ENCODE measurements at regions not wholly inside any gene's neighbourhood (a gene's known extent, or its start where the extent isn't known, plus 50 kb on each side); places are given as distances from the start of the nearest gene placed in this dataset.
A peak's percentile ranks its signal among the peaks of the same experiment; 100 is the strongest.
"Not testable (repeated sequence)": the region's sequence is repeated elsewhere in the genome, so short reads cannot be mapped to it uniquely, and the experiment has no call there.

GRCh38 chr12:96085475-96085874, 50.1 kb upstream of the LTA4H start:
- ATAC-seq (no peak), DNase-seq (ENCODE audit: low spot score) (no peak)
- Mint-ChIP-seq H3K27me3 (peaks cover 0 to 2% of the 10 kb centered on the region in 2 donors), H3K4me1 (ENCODE audit: low read depth in 2 of 2) (no peaks in the 10 kb centered on the region), H3K4me3 (no peak overlapping the region), H3K36me3 (peaks cover 6% of the 10 kb centered on the region), H3K27ac (no peak overlapping the region), H3K9me3 (peaks cover 4% of the 10 kb centered on the region)

- DNase-seq (ENCODE audit: low spot score); H3K4me3 Mint-ChIP-seq; H3K36me3 Mint-ChIP-seq; ATAC-seq; H3K9me3 Mint-ChIP-seq; H3K27me3 Mint-ChIP-seq; H3K4me1 Mint-ChIP-seq (ENCODE audit: low read depth in 2 of 2); H3K27ac Mint-ChIP-seq: not testable (repeated sequence)
Observed at GRCh38 chr12:96086190-96086589, 50.8 kb upstream of the LTA4H start.

GRCh38 chr12:96091833-96092232, 56.4 kb upstream of the LTA4H start:
- H3K4me1 Mint-ChIP-seq (ENCODE audit: low read depth in 2 of 2): peaks cover 13 to 19% of the 10 kb centered on the region in 2 donors
- no peak overlapping the region for H3K4me3 Mint-ChIP-seq
- H3K27me3 Mint-ChIP-seq: peaks cover 0 to 2% of the 10 kb centered on the region in 2 donors
- ATAC-seq (no peak), DNase-seq (ENCODE audit: low spot score) (no peak)
- H3K36me3 Mint-ChIP-seq: no peaks in the 10 kb centered on the region
- peaks cover 4% of the 10 kb centered on the region for H3K9me3 Mint-ChIP-seq
- no peak overlapping the region for H3K27ac Mint-ChIP-seq

- peaks cover 0 to 2% of the 10 kb centered on the region in 2 donors for H3K27me3 Mint-ChIP-seq
- H3K4me3 Mint-ChIP-seq: peak overlapping the region; percentile 2
- no peak for DNase-seq (ENCODE audit: low spot score)
- no peaks in the 10 kb centered on the region for H3K36me3 Mint-ChIP-seq
- peaks cover 13 to 19% of the 10 kb centered on the region in 2 donors for H3K4me1 Mint-ChIP-seq (ENCODE audit: low read depth in 2 of 2)
- peak overlapping the region in 1 of 2 donors; percentile 2 for H3K27ac Mint-ChIP-seq
- no peak for ATAC-seq
- peaks cover 4% of the 10 kb centered on the region for H3K9me3 Mint-ChIP-seq
Observed at GRCh38 chr12:96093543-96094196, 58.3 kb upstream of the LTA4H start.

- no peak overlapping the region for H3K4me3 Mint-ChIP-seq
- H3K27ac Mint-ChIP-seq: no peak overlapping the region
- no peak for ATAC-seq
- peaks cover 0 to 2% of the 10 kb centered on the region in 2 donors for H3K27me3 Mint-ChIP-seq
- peaks cover 13 to 19% of the 10 kb centered on the region in 2 donors for H3K4me1 Mint-ChIP-seq (ENCODE audit: low read depth in 2 of 2)
- H3K36me3 Mint-ChIP-seq: no peaks in the 10 kb centered on the region
- DNase-seq (ENCODE audit: low spot score): no peak
- H3K9me3 Mint-ChIP-seq: peaks cover 4% of the 10 kb centered on the region
Observed at GRCh38 chr12:96094201-96094600, 58.8 kb upstream of the LTA4H start.

GRCh38 chr12:96098631-96099030, 63.2 kb upstream of the LTA4H start:
- Mint-ChIP-seq H3K27me3 (no peaks in the 10 kb centered on the region), H3K27ac (no peak overlapping the region), H3K4me1 (ENCODE audit: low read depth in 2 of 2) (peaks cover 12 to 19% of the 10 kb centered on the region in 2 donors), H3K4me3 (no peak overlapping the region), H3K36me3 (no peaks in the 10 kb centered on the region), H3K9me3 (no peaks in the 10 kb centered on the region)
- no peak for ATAC-seq
- no peak for DNase-seq (ENCODE audit: low spot score)

GRCh38 chr12:96099421-96099820, 64.0 kb upstream of the LTA4H start:
- H3K4me3 Mint-ChIP-seq: no peak overlapping the region
- no peak overlapping the region for H3K27ac Mint-ChIP-seq
- H3K27me3 Mint-ChIP-seq: no peaks in the 10 kb centered on the region
- no peak for DNase-seq (ENCODE audit: low spot score)
- H3K9me3 Mint-ChIP-seq: no peaks in the 10 kb centered on the region
- peaks cover 5 to 11% of the 10 kb centered on the region in 2 donors for H3K4me1 Mint-ChIP-seq (ENCODE audit: low read depth in 2 of 2)
- H3K36me3 Mint-ChIP-seq: no peaks in the 10 kb centered on the region
- no peak for ATAC-seq

GRCh38 chr12:96099986-96100385, 64.6 kb upstream of the LTA4H start:
- no peak overlapping the region for H3K27ac Mint-ChIP-seq
- H3K4me3 Mint-ChIP-seq: no peak overlapping the region
- DNase-seq (ENCODE audit: low spot score): no peak
- no peaks in the 10 kb centered on the region for H3K27me3 Mint-ChIP-seq
- H3K36me3 Mint-ChIP-seq: no peaks in the 10 kb centered on the region
- peaks cover 3 to 5% of the 10 kb centered on the region in 2 donors for H3K4me1 Mint-ChIP-seq (ENCODE audit: low read depth in 2 of 2)
- no peak for ATAC-seq
- H3K9me3 Mint-ChIP-seq: no peaks in the 10 kb centered on the region

- Mint-ChIP-seq H3K9me3 (no peaks in the 10 kb centered on the region), H3K4me3 (no peak overlapping the region), H3K27me3 (no peaks in the 10 kb centered on the region), H3K27ac (no peak overlapping the region), H3K4me1 (ENCODE audit: low read depth in 2 of 2) (peaks cover 3 to 13% of the 10 kb centered on the region in 2 donors), H3K36me3 (no peaks in the 10 kb centered on the region)
- DNase-seq (ENCODE audit: low spot score): no peak
- no peak for ATAC-seq
Observed at GRCh38 chr12:96101806-96102205, 66.4 kb upstream of the LTA4H start.

- DNase-seq (ENCODE audit: low spot score): no peak
- Mint-ChIP-seq H3K4me1 (ENCODE audit: low read depth in 2 of 2) (peaks cover 7 to 17% of the 10 kb centered on the region in 2 donors), H3K27me3 (no peaks in the 10 kb centered on the region), H3K4me3 (no peak overlapping the region), H3K9me3 (no peaks in the 10 kb centered on the region), H3K36me3 (no peaks in the 10 kb centered on the region), H3K27ac (no peak overlapping the region)
- ATAC-seq: no peak
Observed at GRCh38 chr12:96103067-96103644, 67.8 kb upstream of the LTA4H start.

- no peak for ATAC-seq
- Mint-ChIP-seq H3K4me3 (no peak overlapping the region), H3K36me3 (no peaks in the 10 kb centered on the region), H3K27me3 (no peaks in the 10 kb centered on the region), H3K4me1 (ENCODE audit: low read depth in 2 of 2) (peaks cover 10 to 20% of the 10 kb centered on the region in 2 donors), H3K27ac (no peak overlapping the region), H3K9me3 (no peaks in the 10 kb centered on the region)
- no peak for DNase-seq (ENCODE audit: low spot score)
Observed at GRCh38 chr12:96104566-96104965, 69.2 kb upstream of the LTA4H start.

GRCh38 chr12:96106137-96106536, 70.8 kb upstream of the LTA4H start:
- Mint-ChIP-seq H3K9me3 (no peaks in the 10 kb centered on the region), H3K27me3 (peaks cover 2 to 4% of the 10 kb centered on the region in 2 donors), H3K27ac (no peak overlapping the region), H3K4me3 (no peak overlapping the region), H3K36me3 (no peaks in the 10 kb centered on the region), H3K4me1 (ENCODE audit: low read depth in 2 of 2) (peaks cover 14 to 15% of the 10 kb centered on the region in 2 donors)
- peak in 1 of 2 donors; percentile 48 for ATAC-seq
- no peak for DNase-seq (ENCODE audit: low spot score)

- Mint-ChIP-seq H3K27ac (no peak overlapping the region), H3K36me3 (no peaks in the 10 kb centered on the region)
Observed at GRCh38 chr12:96107236-96107635, 71.8 kb upstream of the LTA4H start.

GRCh38 chr12:96108321-96108720, 72.9 kb upstream of the LTA4H start:
- Mint-ChIP-seq H3K4me1 (ENCODE audit: low read depth in 2 of 2) (peaks cover 15 to 18% of the 10 kb centered on the region in 2 donors), H3K9me3 (no peaks in the 10 kb centered on the region), H3K27me3 (peaks cover 7 to 18% of the 10 kb centered on the region in 2 donors), H3K4me3 (peak overlapping the region; percentile 49), H3K36me3 (no peaks in the 10 kb centered on the region), H3K27ac (peak overlapping the region in 1 of 2 donors; percentile 30)
- DNase-seq (ENCODE audit: low spot score) (no peak), ATAC-seq (peak in 1 of 2 donors; percentile 36)

More at GRCh38 chr12:96107236-96107635, 71.8 kb upstream of the LTA4H start:
- H3K4me1 Mint-ChIP-seq (ENCODE audit: low read depth in 2 of 2): peaks cover 15 to 18% of the 10 kb centered on the region in 2 donors
- H3K4me3 Mint-ChIP-seq: no peak overlapping the region
- H3K27me3 Mint-ChIP-seq: peaks cover 3 to 13% of the 10 kb centered on the region in 2 donors
- no peak for ATAC-seq
- no peaks in the 10 kb centered on the region for H3K9me3 Mint-ChIP-seq
- DNase-seq (ENCODE audit: low spot score): no peak

All from natural killer cell treated with Interleukin-12 subunit alpha and Interleukin-12 subunit beta and Interleukin-15 and Interleukin-18, amount 100 ng/mL, for 72 hours (primary cell).